Heart left ventricle (tissue), 16 donors: ENCODE measurements at regions not wholly inside any gene's neighbourhood (a gene's known extent, or its start where the extent isn't known, plus 50 kb on each side); places are given as distances from the start of the nearest gene placed in this dataset.

Experiments used
- ATAC-seq, 4 donors: fragments of 200-7000 bp; cut with Tn5 transposase; one replicate each; pipeline ENCODE4 v1.9.1; 2020 to 2022; ENCODE audit warnings: moderate library complexity in 4 of 4, mild to moderate bottlenecking in 3 of 4, moderate number of reproducible peaks in 1 of 4
- DNase-seq, 5 donors: peaks; one replicate each; pipeline ENCODE4 v3.0.0-alpha.2; 2020
- H3K27ac ChIP-seq, 12 donors: fragments of 200-600 bp; sonication (generic) in 4 of 12; one replicate each; pipeline versions ENCODE4 v1.5.0 to v1.8.0; 2016 to 2022; ENCODE audit warnings: mild to moderate bottlenecking in 2 of 12
- H3K27me3 ChIP-seq, 9 donors: fragments of 200-600 bp; sonication (generic) in 2 of 9; one replicate each; pipeline versions ENCODE4 v1.5.1 to v1.8.0; 2016 to 2022; ENCODE audit warnings: mild to moderate bottlenecking in 3 of 9
- H3K36me3 ChIP-seq, 9 donors: fragments of 200-600 bp; sonication (generic) in 2 of 9; one replicate each; pipeline versions ENCODE4 v1.5.0 to v1.8.0; 2018 to 2022; ENCODE audit warnings: mild to moderate bottlenecking in 2 of 9
- H3K4me1 ChIP-seq, 12 donors: fragments of 200-600 bp; sonication (generic) in 4 of 12; one replicate each; pipeline versions ENCODE4 v1.5.0 to v1.8.0; 2016 to 2022; ENCODE audit warnings: mild to moderate bottlenecking in 3 of 12
- H3K4me3 ChIP-seq, 12 donors: fragments of 200-600 bp; sonication (generic) in 4 of 12; one replicate each; pipeline versions ENCODE4 v1.5.0 to v1.8.0; 2017 to 2022; ENCODE audit warnings: mild to moderate bottlenecking in 9 of 12, moderate library complexity in 4 of 12
- H3K9me3 ChIP-seq, 12 donors: fragments of 200-600 bp; sonication (generic) in 4 of 12; one replicate each; pipeline versions ENCODE4 v1.5.0 to v1.8.0; 2016 to 2022; ENCODE audit warnings: mild to moderate bottlenecking in 1 of 12
- CTCF ChIP-seq, 12 donors: fragments of 200-600 bp; sonication (generic) in 4 of 12; IDR thresholded peaks; one replicate each; pipeline versions ENCODE4 v1.5.0 to v1.8.0; 2018 to 2022; ENCODE audit warnings: antibody characterized with exemption in 12 of 12, mild to moderate bottlenecking in 5 of 12
- POLR2A ChIP-seq, 2 donors: fragments of 450-650 bp; IDR thresholded peaks; one replicate each; pipeline ENCODE4 v1.6.1; 2017; ENCODE audit warnings: antibody characterized with exemption in 2 of 2, mild to moderate bottlenecking in 2 of 2, moderate library complexity in 2 of 2
- WGBS, 4 donors: extraction: QIAGEN DNeasy Blood & Tissue Kit in 2 of 4; methylation state at CpG; one replicate each; pipeline versions ENCODE4 v1.1.5 to v1.1.7; 2013 to 2018; 5-methylcytosine and 5-hydroxymethylcytosine counted together
- intact Hi-C, 10 donors: fragments of 100-400 bp; cut with DNase I; formaldehyde crosslinking; loops; one replicate each; pipeline versions ENCODE4 v1.11.1 to v1.14.2; 2022
- donor health status: ischemic (EF 13 %, LVEDD 7.1; RV severe dilation, severe dysfunction).
- donor health status: healthy with polysubstance abuse.
- donor health status: DM: no; HTN: yes; CAD: no.
- donor health status: DM: no; HTN: no; CAD: no.
- donor health status: ischemic (EF 25% LVEDD 6.9; RV normal size, moderate dysfunction).
- donor health status: ischemic (EF 25% LVEDD 5.7; RV mildly dilated, moderate dysfunction).
- donor health status: healthy.
- donor health status: DM: yes; HTN: yes; CAD: no.
- donor health status: ischemic (EF 35%, LVEDD 5.7; RV mildly dilated, moderate dysfunction).
- donor health status: nonischemic (EF 11% LVEDD 7.7; RV severe dilation, severe dysfunction).
- donor health status: DM: yes; HTN: yes; CAD: no.
- donor health status: PGD.
- donor health status: ischemic (EF 29% LVEDD 5.4; RV normal size, mild dysfunction).
- donor health status: nonischemic (EF 23%, LVEDD 6.1; RV moderate dilation, normal function).

- ATAC-seq (no peak), DNase-seq (no peak)
- peak overlapping the region in 1 of 12 donors; percentile 51 for H3K27ac ChIP-seq
- intact Hi-C loops, result no loop called here
- H3K27me3 ChIP-seq, result no peaks in the 10 kb centered on the region
- H3K4me3 ChIP-seq, result no peak overlapping the region
- H3K9me3 ChIP-seq, result no peaks in the 10 kb centered on the region
- H3K36me3 ChIP-seq, result no peaks in the 10 kb centered on the region
- TF ChIP-seq POLR2A (IDR thresholded peaks at IDR 0.05) (no peak), CTCF (IDR thresholded peaks at IDR 0.05) (no peak)
- H3K4me1 ChIP-seq, result peaks cover 0 to 16% (median 0%) of the 10 kb centered on the region in 12 donors
Measured at GRCh38 chr12:45575417-45575816, 154.1 kb upstream of the ARID2 start.

GRCh38 chr12:45575823-45576475 lies 153.6 kb upstream of the ARID2 start:
- no peak for DNase-seq
- ATAC-seq, result peak in 1 of 4 donors; percentile 26
- Histone ChIP-seq H3K27ac (peak overlapping the region in 1 of 12 donors; percentile 51), H3K27me3 (no peaks in the 10 kb centered on the region), H3K4me1 (peaks cover 0 to 16% (median 0%) of the 10 kb centered on the region in 12 donors), H3K4me3 (no peak overlapping the region), H3K9me3 (no peaks in the 10 kb centered on the region), H3K36me3 (no peaks in the 10 kb centered on the region)
- WGBS, 4 donors, result 53 to 64% (median 55%) methylated on average over 7 of the region's 7 CpGs
- intact Hi-C loops, result no loop called here
- TF ChIP-seq POLR2A (IDR thresholded peaks at IDR 0.05) (no peak), CTCF (IDR thresholded peaks at IDR 0.05) (no peak)

GRCh38 chr12:45577844-45578399 lies 151.6 kb upstream of the ARID2 start:
- ATAC-seq (no peak), DNase-seq (no peak)
- Histone ChIP-seq H3K9me3 (no peaks in the 10 kb centered on the region), H3K4me3 (no peak overlapping the region), H3K36me3 (no peaks in the 10 kb centered on the region), H3K27me3 (no peaks in the 10 kb centered on the region), H3K4me1 (peaks cover 0 to 16% (median 0%) of the 10 kb centered on the region in 12 donors), H3K27ac (no peak overlapping the region)
- TF ChIP-seq CTCF (IDR thresholded peaks at IDR 0.05), result no peak
- no peak for TF ChIP-seq POLR2A (IDR thresholded peaks at IDR 0.05)
- intact Hi-C loops, result no loop called here
- 86 to 88% (median 88%) methylated on average over 3 of the region's 3 CpGs for WGBS, 4 donors

- Histone ChIP-seq H3K4me3 (no peak overlapping the region), H3K27ac (no peak overlapping the region), H3K27me3 (no peaks in the 10 kb centered on the region), H3K4me1 (peaks cover 0 to 15% (median 0%) of the 10 kb centered on the region in 12 donors), H3K36me3 (no peaks in the 10 kb centered on the region), H3K9me3 (no peaks in the 10 kb centered on the region)
- WGBS, 4 donors, result 66 to 78% (median 67%) methylated on average over 2 of the region's 2 CpGs
- intact Hi-C loops, result no loop called here
- ATAC-seq (no peak), DNase-seq (no peak)
- TF ChIP-seq POLR2A (IDR thresholded peaks at IDR 0.05), result no peak
- TF ChIP-seq CTCF (IDR thresholded peaks at IDR 0.05), result no peak
Measured at GRCh38 chr12:45580356-45580969, 149.0 kb upstream of the ARID2 start.
